ENCODE measurements at regions not wholly inside any gene's neighbourhood (a gene's known extent, or its start where the extent isn't known, plus 50 kb on each side); places are given as distances from the start of the nearest gene placed in this dataset.
A peak's percentile ranks its signal among the peaks of the same experiment; 100 is the strongest.

DNA sequence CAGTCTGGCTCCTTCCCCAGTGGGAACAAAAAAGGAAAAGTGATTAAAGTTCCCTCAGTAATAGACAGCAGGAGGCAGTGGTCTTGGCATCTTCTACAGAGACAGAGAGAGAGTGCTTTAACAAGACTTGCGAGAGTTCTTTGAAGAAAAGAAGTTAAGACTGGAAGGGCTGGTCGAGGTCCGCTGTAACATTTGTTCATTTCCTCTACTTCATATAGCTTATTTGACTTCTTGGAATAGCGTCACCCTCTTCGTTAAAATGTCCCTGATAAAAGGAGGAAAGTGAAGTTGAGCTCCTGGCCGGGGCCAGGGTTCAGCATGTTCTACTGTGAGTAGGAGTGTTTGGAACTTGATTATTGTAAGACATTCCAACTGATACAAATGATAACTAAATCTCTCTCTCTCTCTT, 179.8 kb downstream of the SLIT2 start:
- Histone ChIP-seq H3K4ac (ENCODE audit: low read depth, low read length) (no peak overlapping the region), H3K4me2 (ENCODE audit: insufficient read depth, insufficient read length, low read length) (no peak overlapping the region), H3K27me3 (ENCODE audit: insufficient read depth, low read length) (no peaks in the 10 kb centered on the region), H3K27ac (ENCODE audit: insufficient read length, low read depth, low read length) (no peak overlapping the region), H2BK12ac (ENCODE audit: insufficient read length, low read depth, low read length) (no peak overlapping the region), H3K23ac (ENCODE audit: insufficient read length, low read depth, low read length) (no peak overlapping the region), H2BK20ac (ENCODE audit: low read depth, low read length, poor library complexity, severe bottlenecking) (no peak overlapping the region), H3K9me3 (ENCODE audit: control insufficient read depth, low read depth, low read length) (no peaks in the 10 kb centered on the region), H3K79me2 (ENCODE audit: insufficient read depth, low read length) (no peaks in the 10 kb centered on the region), H3K79me1 (ENCODE audit: insufficient read depth, low read depth, low read length, poor library complexity, severe bottlenecking) (no peaks in the 10 kb centered on the region), H2BK15ac (ENCODE audit: low read depth, low read length) (no peak overlapping the region), H4K8ac (replicated peaks; ENCODE audit: insufficient read length, low read depth, low read length) (no peak overlapping the region), H3K4me1 (ENCODE audit: insufficient read depth, low read length) (no peaks in the 10 kb centered on the region), H3K14ac (ENCODE audit: insufficient read depth, low read length) (no peak overlapping the region), H2AK5ac (ENCODE audit: insufficient read length, low read length) (no peak overlapping the region), H4K91ac (ENCODE audit: insufficient read length, low read depth, low read length) (no peak overlapping the region), H3K9ac (ENCODE audit: extremely low read depth, insufficient read length, low read length) (no peak overlapping the region), H3K18ac (ENCODE audit: insufficient read length, low read depth, low read length) (no peak overlapping the region), H2AFZ (ENCODE audit: low read length) (no peak overlapping the region), H2BK120ac (ENCODE audit: low read depth, low read length, poor library complexity, severe bottlenecking) (peak overlapping the region; percentile 36), H3K23me2 (ENCODE audit: insufficient read length, low read depth, low read length, poor library complexity, severe bottlenecking) (no peaks in the 10 kb centered on the region), H4K5ac (ENCODE audit: insufficient read length, low read depth, low read length) (no peak overlapping the region), H4K20me1 (ENCODE audit: control insufficient read depth, insufficient read depth, insufficient read length) (no peaks in the 10 kb centered on the region), H2BK5ac (ENCODE audit: insufficient read length, low read length) (no peak overlapping the region), H3K56ac (ENCODE audit: insufficient read length, low read depth, low read length) (no peak overlapping the region), H3T11ph (ENCODE audit: low read length) (no peak overlapping the region)
- Mint-ChIP-seq H3K36me3 (ENCODE audit: insufficient read depth in 1 of 3, low read depth in 3 of 3) (no peaks in the 10 kb centered on the region), H3K27me3 (ENCODE audit: low read depth) (no peaks in the 10 kb centered on the region), H3K9me3 (no peaks in the 10 kb centered on the region), H3K4me1 (peaks cover 8 to 11% of the 10 kb centered on the region in 2 experiments), H3K27ac (peak overlapping the region in 1 of 3 experiments; percentile 8; a peak in 1 of 7 replicates), H3K4me3 (no peak overlapping the region)
- TF ChIP-seq, protein P1, sequence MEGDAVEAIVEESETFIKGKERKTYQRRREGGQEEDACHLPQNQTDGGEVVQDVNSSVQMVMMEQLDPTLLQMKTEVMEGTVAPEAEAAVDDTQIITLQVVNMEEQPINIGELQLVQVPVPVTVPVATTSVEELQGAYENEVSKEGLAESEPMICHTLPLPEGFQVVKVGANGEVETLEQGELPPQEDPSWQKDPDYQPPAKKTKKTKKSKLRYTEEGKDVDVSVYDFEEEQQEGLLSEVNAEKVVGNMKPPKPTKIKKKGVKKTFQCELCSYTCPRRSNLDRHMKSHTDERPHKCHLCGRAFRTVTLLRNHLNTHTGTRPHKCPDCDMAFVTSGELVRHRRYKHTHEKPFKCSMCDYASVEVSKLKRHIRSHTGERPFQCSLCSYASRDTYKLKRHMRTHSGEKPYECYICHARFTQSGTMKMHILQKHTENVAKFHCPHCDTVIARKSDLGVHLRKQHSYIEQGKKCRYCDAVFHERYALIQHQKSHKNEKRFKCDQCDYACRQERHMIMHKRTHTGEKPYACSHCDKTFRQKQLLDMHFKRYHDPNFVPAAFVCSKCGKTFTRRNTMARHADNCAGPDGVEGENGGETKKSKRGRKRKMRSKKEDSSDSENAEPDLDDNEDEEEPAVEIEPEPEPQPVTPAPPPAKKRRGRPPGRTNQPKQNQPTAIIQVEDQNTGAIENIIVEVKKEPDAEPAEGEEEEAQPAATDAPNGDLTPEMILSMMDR (conservative IDR thresholded peaks at IDR 0.05) = peak; percentile 34; the same call in 1 of the 3 replicates
- DNase-seq = no peak
- no CpG with 5 or more reads among the region's 6 CpGs for WGBS (ENCODE audit: extremely low coverage, insufficient read length, low lambda C conversion rate)
